ENCODE measurements at regions not wholly inside any gene's neighbourhood (a gene's known extent, or its start where the extent isn't known, plus 50 kb on each side); places are given as distances from the start of the nearest gene placed in this dataset.
"Not testable (repeated sequence)": the region's sequence is repeated elsewhere in the genome, so short reads cannot be mapped to it uniquely, and the experiment has no call there.

GRCh38 chr21:13937236-13937635 is 273.5 kb downstream of the LIPI start:
- Histone ChIP-seq H3K27me3 (replicated peaks in 1 of 7) (no peaks in the 10 kb centered on the region), H3K27ac (no peak overlapping the region), H3K4me1 (no peaks in the 10 kb centered on the region), H3K4me3 (no peak overlapping the region), H3K9me3 (peaks cover 0 to 25% (median 0%) of the 10 kb centered on the region in 8 donors), H3K36me3 (no peaks in the 10 kb centered on the region)
- 91 to 93% (median 93%) methylated on average over 21 of the region's 21 CpGs for WGBS, 5 donors
- intact Hi-C loops (cut with DNase I; ENCODE audit: low total_unique reads): no loop called here
- no peak for DNase-seq
- no peak for TF ChIP-seq POLR2A (IDR thresholded peaks at IDR 0.05)
- TF ChIP-seq CTCF (IDR thresholded peaks at IDR 0.05 in 8 of 11, conservative IDR thresholded peaks at IDR 0.05 in 3 of 11): no peak
- TF ChIP-seq POLR2AphosphoS5 (IDR thresholded peaks at IDR 0.05): no peak

- H3K36me3 ChIP-seq; intact Hi-C loops (cut with DNase I; ENCODE audit: low total_unique reads); H3K4me3 ChIP-seq; H3K4me1 ChIP-seq; H3K27ac ChIP-seq; H3K27me3 ChIP-seq (replicated peaks in 1 of 7): not testable (repeated sequence)
- WGBS, 5 donors: 90 to 96% (median 94%) methylated on average over 17 to 38 of the region's 38 CpGs
- peaks cover 0 to 25% (median 0%) of the 10 kb centered on the region in 8 donors for H3K9me3 ChIP-seq
- DNase-seq: peak; percentile 65
These were observed 274.5 kb downstream of the LIPI start for GRCh38 chr21:13936033-13936937.

GRCh38 chr21:13935396-13936032 is 275.2 kb downstream of the LIPI start:
- H3K4me3 ChIP-seq; H3K36me3 ChIP-seq; intact Hi-C loops (cut with DNase I; ENCODE audit: low total_unique reads); H3K4me1 ChIP-seq; H3K27ac ChIP-seq; H3K27me3 ChIP-seq (replicated peaks in 1 of 7); DNase-seq: not testable (repeated sequence)
- 87 to 95% (median 94%) methylated on average over 15 to 26 of the region's 26 CpGs for WGBS, 5 donors
- H3K9me3 ChIP-seq: peaks cover 0 to 25% (median 0%) of the 10 kb centered on the region in 8 donors

GRCh38 chr21:13934887-13935342 is 275.8 kb downstream of the LIPI start:
- H3K4me1 ChIP-seq; H3K36me3 ChIP-seq; H3K27me3 ChIP-seq (replicated peaks in 1 of 7); intact Hi-C loops (cut with DNase I; ENCODE audit: low total_unique reads); DNase-seq; H3K4me3 ChIP-seq; H3K27ac ChIP-seq: not testable (repeated sequence)
- H3K9me3 ChIP-seq: peaks cover 0 to 25% (median 0%) of the 10 kb centered on the region in 8 donors
- WGBS, 5 donors: 89 to 96% (median 95%) methylated on average over 15 to 23 of the region's 23 CpGs

GRCh38 chr21:13923175-13923574 is 287.6 kb downstream of the LIPI start:
- H3K27ac ChIP-seq; DNase-seq; H3K9me3 ChIP-seq; intact Hi-C loops (cut with DNase I; ENCODE audit: low total_unique reads); H3K4me3 ChIP-seq; H3K36me3 ChIP-seq; H3K27me3 ChIP-seq (replicated peaks in 1 of 7); H3K4me1 ChIP-seq: not testable (repeated sequence)
- WGBS, 5 donors: 40 to 90% (median 78%) methylated on average over 1 of the region's 1 CpG

- 62 to 100% (median 77%) methylated on average over 1 of the region's 1 CpG for WGBS, 5 donors
- H3K27me3 ChIP-seq (replicated peaks in 1 of 7): not testable (repeated sequence)
These were observed 289.3 kb downstream of the LIPI start for GRCh38 chr21:13921455-13921854.

GRCh38 chr21:13907385-13907784 is 297.8 kb downstream of the POTED start:
- H3K27ac ChIP-seq; H3K36me3 ChIP-seq; H3K4me3 ChIP-seq; H3K27me3 ChIP-seq (replicated peaks in 1 of 7); H3K4me1 ChIP-seq; H3K9me3 ChIP-seq; intact Hi-C loops (cut with DNase I; ENCODE audit: low total_unique reads); DNase-seq: not testable (repeated sequence)
- 65 to 78% (median 74%) methylated on average over 4 to 10 of the region's 10 CpGs; no CpG with 5 or more reads in 1 of the 5 donors for WGBS, 5 donors

More at GRCh38 chr21:13921455-13921854, 289.3 kb downstream of the LIPI start:
- H3K27ac ChIP-seq; H3K4me1 ChIP-seq; H3K4me3 ChIP-seq; intact Hi-C loops (cut with DNase I; ENCODE audit: low total_unique reads); H3K9me3 ChIP-seq; DNase-seq; H3K36me3 ChIP-seq: not testable (repeated sequence)

GRCh38 chr21:13896596-13897247 is 287.1 kb downstream of the POTED start:
- DNase-seq; H3K4me3 ChIP-seq; H3K27ac ChIP-seq; H3K9me3 ChIP-seq; H3K36me3 ChIP-seq; H3K4me1 ChIP-seq; intact Hi-C loops (cut with DNase I; ENCODE audit: low total_unique reads); H3K27me3 ChIP-seq (replicated peaks in 1 of 7): not testable (repeated sequence)
- WGBS, 5 donors: 79 to 91% (median 85%) methylated on average over 4 of the region's 4 CpGs

GRCh38 chr21:13893617-13894016 is 284.0 kb downstream of the POTED start:
- H3K27me3 ChIP-seq (replicated peaks in 1 of 7); H3K36me3 ChIP-seq; intact Hi-C loops (cut with DNase I; ENCODE audit: low total_unique reads); DNase-seq; H3K27ac ChIP-seq; H3K4me1 ChIP-seq; H3K4me3 ChIP-seq; H3K9me3 ChIP-seq: not testable (repeated sequence)
- 25 to 40% (median 38%) methylated on average over 2 of the region's 2 CpGs; no CpG with 5 or more reads in 1 of the 5 donors for WGBS, 5 donors
